ENCODE measurements at regions not wholly inside any gene's neighbourhood (a gene's known extent, or its start where the extent isn't known, plus 50 kb on each side); places are given as distances from the start of the nearest gene placed in this dataset.

DNA sequence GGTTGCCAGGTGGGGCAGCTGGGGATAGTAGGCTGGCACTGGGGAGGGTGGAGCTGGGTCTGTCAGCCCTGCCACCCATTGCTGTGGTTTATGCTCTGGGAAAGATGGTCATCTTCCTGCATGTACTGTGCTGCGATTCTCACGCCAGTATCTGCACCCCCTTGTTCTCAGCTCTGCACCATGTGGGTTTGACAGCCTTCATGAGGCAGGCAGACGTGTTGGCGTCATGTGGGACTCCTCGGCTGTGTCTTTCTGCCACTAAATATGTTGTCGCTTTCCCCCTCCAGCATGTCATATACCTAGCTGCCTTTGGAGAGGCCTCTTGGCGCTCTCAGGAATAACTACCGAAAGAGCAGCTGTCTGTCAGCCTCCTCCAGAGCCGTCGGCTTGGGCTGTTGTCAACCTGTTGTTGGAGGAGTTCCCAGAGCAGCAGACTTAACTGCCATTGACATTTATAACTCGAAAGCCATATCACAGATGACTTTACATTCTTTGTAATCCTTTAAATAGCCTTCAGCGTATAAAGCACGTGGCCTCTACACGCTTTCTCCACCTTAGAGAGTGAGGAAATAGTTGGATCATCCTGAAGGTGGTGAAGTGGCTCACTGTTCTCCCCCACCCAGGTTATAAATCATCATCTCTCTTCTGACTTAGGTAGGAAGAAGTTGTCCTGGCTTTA, 80.4 kb upstream of the MGAT5 start:
- Mint-ChIP-seq H3K9me3 (peaks cover 3% of the 10 kb centered on the region), H3K4me3 (no peak overlapping the region), H3K27me3 (no peaks in the 10 kb centered on the region), H3K27ac (no peak overlapping the region), H3K4me1 (peaks cover 90% of the 10 kb centered on the region), H3K36me3 (peaks cover 4% of the 10 kb centered on the region)

DNA sequence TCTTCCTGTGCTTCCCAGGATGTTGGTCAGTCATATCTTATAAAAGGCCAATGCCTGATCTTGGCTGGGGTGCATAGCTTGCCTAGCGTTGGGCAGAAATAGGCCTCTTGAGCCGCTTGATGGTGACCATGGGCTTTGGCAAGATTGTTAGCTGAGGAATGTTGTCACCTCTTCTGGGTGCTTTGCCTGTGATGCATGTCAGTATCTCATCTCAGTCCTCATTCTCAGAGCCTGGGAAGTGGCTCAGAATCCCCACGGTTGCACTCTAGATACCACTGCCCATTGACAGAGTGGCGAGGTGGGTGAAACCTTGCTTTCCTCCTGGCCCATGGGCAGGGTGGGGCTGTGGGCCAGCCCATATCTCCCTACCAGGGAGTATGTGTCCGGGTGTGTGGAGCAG, 79.2 kb upstream of the MGAT5 start:
- peaks cover 2% of the 10 kb centered on the region for H3K36me3 Mint-ChIP-seq
- peaks cover 90% of the 10 kb centered on the region for H3K4me1 Mint-ChIP-seq
- H3K9me3 Mint-ChIP-seq: no peaks in the 10 kb centered on the region
- H3K27ac Mint-ChIP-seq: peak overlapping the region; percentile 55
- H3K4me3 Mint-ChIP-seq: no peak overlapping the region
- H3K27me3 Mint-ChIP-seq: no peaks in the 10 kb centered on the region

DNA sequence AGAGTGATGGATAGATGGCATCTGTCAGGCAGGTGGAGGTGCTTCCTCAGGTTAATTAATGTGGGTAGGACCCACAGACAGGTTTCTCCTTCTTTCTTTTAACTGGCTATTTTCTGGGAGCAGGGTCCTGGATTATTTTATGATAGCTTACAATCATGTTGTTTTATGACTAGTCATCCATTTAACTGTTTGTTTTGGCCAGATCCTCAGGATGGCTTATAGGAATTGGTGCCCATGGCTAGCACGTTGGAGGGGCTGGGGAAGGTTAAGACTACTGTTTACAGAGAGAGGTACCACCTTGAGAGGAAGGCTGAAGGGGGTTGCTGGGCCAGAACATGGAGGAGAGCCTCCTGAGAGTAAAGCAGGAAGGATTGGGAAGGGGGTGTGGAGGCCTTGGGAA, 78.0 kb upstream of the MGAT5 start:
- peaks cover 2% of the 10 kb centered on the region for H3K36me3 Mint-ChIP-seq
- peaks cover 91% of the 10 kb centered on the region for H3K4me1 Mint-ChIP-seq
- H3K4me3 Mint-ChIP-seq: no peak overlapping the region
- H3K9me3 Mint-ChIP-seq: no peaks in the 10 kb centered on the region
- H3K27ac Mint-ChIP-seq: peak overlapping the region; percentile 56
- no peaks in the 10 kb centered on the region for H3K27me3 Mint-ChIP-seq

DNA sequence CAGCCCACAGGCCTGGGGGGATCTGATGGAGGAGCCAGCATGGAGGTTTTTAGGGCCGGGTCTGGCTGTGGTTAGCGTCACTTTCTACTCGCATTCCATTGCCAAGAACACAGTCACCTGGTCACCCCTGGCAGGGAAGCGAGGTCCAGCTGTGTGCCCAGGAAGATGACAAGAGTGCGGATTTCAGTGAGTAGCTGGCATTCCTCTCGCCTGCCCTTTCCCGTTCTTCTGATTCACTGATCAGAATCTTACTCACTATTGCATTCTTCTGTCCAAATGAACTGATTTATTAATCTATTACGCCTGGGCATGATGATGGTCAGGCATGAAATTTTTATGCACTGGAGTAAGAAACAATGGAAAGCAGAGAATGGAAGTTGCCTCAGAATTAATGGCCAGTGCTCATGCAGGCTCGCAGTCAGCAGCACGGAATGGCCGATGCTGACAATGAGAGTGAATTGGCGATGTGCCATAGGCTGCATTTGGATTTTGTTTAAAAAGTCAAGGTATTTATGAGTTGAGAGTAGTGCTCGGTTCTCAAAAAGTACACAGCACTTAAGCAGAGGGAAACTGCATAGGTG, 76.4 kb upstream of the MGAT5 start:
- Mint-ChIP-seq H3K4me3 (no peak overlapping the region), H3K9me3 (no peaks in the 10 kb centered on the region), H3K4me1 (peaks cover 96% of the 10 kb centered on the region), H3K27ac (peak overlapping the region; percentile 91), H3K36me3 (no peaks in the 10 kb centered on the region), H3K27me3 (no peaks in the 10 kb centered on the region)

DNA sequence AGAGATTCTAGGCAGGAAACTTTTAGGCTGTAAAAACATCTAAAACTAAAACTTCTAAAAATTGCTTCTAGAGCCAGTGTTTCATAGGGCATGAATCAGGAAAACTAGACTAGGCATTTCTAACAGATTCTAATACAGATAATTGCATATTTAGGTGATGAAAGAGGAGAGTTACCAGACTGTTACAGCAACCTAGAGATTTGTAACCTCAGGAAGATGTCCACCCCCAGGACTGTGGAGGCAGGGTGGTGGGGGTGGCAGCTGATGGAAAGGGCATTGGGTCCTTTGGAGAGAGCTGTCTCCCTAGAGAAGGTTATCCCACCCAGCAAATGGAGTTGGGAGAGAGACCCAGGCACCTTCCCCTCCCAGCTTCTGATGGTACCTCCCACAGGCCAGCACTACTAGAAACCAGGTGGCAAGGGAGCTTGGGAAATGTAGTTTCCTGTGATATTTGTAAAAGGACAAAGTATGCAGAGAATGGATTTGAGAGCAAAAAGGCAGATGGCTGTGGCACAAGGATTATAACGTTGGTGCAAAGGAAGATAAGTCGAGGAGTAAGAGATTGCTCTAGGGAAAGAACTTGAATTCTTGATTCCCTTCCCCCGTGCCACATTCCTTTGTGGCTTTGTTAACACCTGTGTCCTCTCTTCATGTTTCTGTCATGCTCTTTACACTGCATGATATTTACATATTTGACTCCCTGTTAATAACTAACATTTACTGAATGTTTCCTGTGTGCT, 75.6 kb upstream of the MGAT5 start:
- H3K27ac Mint-ChIP-seq: peak overlapping the region; percentile 72
- no peak overlapping the region for H3K4me3 Mint-ChIP-seq
- H3K4me1 Mint-ChIP-seq: peaks cover 93% of the 10 kb centered on the region
- H3K36me3 Mint-ChIP-seq: no peaks in the 10 kb centered on the region
- no peaks in the 10 kb centered on the region for H3K9me3 Mint-ChIP-seq
- H3K27me3 Mint-ChIP-seq: no peaks in the 10 kb centered on the region

DNA sequence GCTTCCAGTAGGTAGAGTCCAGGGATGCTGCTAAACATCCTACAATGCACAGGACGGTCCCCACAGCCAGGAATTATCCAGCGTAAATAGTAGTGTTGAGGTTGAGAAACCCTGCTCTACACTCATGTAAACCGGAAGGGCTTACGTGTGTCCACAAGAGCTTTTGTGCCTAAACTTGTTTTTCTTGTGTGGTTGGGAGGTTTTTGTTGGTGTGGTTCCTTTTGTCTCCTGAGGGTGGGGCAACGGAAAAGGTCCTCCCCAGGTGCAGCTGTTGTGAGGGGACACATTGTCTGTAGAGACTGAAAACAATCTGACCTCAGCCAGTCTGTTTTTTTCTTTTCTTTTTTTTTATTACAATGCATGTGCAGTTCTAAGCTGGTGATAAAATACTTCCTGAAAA, 72.7 kb upstream of the MGAT5 start:
- H3K27me3 Mint-ChIP-seq: no peaks in the 10 kb centered on the region
- peak overlapping the region; percentile 96 for H3K27ac Mint-ChIP-seq
- H3K4me1 Mint-ChIP-seq: peaks cover 92% of the 10 kb centered on the region
- H3K9me3 Mint-ChIP-seq: no peaks in the 10 kb centered on the region
- H3K4me3 Mint-ChIP-seq: no peak overlapping the region
- peaks cover 5% of the 10 kb centered on the region for H3K36me3 Mint-ChIP-seq

DNA sequence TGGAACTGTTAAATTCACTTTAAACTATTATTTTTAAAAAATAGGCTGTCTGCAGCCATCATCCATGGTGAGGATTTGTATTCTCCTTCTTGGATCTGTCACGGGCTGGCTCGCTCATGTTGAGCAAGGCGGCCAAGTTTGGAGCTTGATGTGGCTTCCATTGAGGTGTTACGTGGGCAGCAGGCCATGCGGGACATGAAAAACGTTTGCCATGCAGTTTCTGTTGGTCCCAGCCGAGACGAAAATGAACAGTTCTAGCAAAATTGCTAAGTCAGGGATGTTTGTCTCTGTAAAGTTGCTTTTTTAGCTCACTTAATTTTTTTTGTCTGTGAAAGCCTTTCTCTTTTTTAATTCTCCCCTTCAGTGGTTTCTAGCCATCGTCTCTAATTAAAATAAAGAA, 70.2 kb upstream of the MGAT5 start:
- peaks cover 5% of the 10 kb centered on the region for H3K36me3 Mint-ChIP-seq
- H3K4me1 Mint-ChIP-seq: peaks cover 90% of the 10 kb centered on the region
- H3K27ac Mint-ChIP-seq: no peak overlapping the region
- no peak overlapping the region for H3K4me3 Mint-ChIP-seq
- no peaks in the 10 kb centered on the region for H3K9me3 Mint-ChIP-seq
- H3K27me3 Mint-ChIP-seq: no peaks in the 10 kb centered on the region

DNA sequence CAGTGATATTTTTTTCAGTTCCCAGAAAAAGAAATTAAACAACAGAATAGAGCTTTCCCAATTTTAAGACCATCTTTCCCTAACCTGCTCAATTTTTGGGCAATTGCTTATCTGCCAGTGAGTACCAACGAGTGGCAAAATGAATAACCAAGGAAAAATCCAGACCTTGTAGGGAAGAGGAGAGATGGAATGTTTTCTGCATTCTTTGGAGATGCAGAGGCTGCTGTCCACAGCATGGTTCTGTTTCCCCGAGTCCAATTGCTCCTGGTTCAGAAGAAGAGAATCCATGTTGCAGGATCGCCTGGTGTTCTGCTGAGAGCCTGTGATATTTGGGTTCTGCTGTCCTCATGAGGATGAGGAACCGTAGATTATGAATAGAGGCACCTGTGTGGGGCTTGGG, 68.2 kb upstream of the MGAT5 start:
- H3K27ac Mint-ChIP-seq: no peak overlapping the region
- no peaks in the 10 kb centered on the region for H3K9me3 Mint-ChIP-seq
- peaks cover 84% of the 10 kb centered on the region for H3K4me1 Mint-ChIP-seq
- H3K4me3 Mint-ChIP-seq: no peak overlapping the region
- H3K36me3 Mint-ChIP-seq: peaks cover 9% of the 10 kb centered on the region
- H3K27me3 Mint-ChIP-seq: no peaks in the 10 kb centered on the region

DNA sequence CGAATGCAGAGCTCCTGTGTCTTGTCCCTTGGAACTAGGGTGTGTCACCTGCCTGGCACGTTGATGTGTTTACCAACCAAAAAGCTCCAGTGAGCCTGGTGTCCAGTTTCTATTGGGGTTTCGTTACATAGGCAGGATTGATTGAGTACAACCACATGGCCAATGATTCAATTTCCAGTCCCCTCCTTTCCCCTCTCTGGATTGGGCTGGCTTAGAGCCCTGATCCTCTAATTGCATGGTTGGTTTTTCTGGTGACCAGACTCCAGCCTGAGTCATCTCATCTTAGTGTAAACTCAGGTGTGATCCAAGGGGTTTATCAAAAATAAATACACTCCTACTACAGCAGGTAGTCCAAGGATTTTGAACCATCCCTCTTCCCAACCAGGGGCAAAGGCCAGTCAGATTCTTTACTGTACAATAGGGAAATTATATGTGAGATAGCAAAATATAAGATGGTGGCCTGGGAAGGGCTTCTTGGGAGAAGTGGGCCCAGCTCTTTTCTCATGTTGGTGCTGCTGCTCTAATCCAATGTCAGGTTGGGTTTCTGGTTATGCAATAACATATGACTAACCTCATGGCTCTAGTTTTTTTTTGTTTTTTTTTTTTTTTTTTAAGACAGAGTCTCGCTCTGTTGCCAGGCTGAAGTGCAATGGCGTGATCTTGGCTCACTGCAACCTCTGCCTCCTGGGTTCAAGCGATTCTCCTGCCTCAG, 64.7 kb upstream of the MGAT5 start:
- Mint-ChIP-seq H3K4me1 (peaks cover 63% of the 10 kb centered on the region), H3K36me3 (peaks cover 15% of the 10 kb centered on the region), H3K27me3 (no peaks in the 10 kb centered on the region), H3K9me3 (peaks cover 5% of the 10 kb centered on the region), H3K27ac (no peak overlapping the region), H3K4me3 (no peak overlapping the region)

DNA sequence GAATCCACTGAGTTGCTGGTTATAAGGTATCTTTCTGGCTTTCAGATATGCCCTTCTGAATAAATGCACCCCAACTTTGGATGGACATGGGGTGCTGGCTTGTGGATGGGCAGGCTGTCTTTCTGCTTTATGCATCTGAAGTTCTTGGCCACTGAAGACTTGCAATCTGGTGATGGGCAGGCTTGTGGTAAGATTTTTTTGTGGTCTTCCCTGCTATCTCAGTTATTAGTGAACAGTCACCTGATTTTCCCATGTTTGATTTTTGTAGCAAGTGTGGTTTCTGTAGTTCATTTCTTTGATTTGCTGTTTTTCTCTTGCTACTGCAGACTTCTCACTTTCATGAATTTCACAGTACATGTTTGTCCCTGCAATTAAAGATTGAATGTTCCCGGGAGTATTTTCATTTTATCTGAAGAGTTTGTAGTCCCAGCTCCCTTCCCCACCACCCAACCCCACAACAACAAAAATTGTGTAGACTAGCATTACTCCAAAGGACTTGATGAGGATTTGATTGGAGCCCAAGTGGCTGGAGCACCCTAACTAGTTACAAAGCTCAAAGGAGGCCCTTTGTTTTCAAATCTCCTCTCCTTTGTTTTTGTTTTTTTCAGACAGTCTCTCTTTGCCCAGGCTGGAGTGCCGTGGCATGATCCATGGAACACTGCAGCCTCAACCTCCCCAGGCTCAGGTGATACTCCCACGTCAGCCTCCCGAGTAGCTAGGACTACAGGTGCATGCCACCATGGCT, 63.6 kb upstream of the MGAT5 start:
- Mint-ChIP-seq H3K4me1 (peaks cover 63% of the 10 kb centered on the region), H3K9me3 (peaks cover 5% of the 10 kb centered on the region), H3K4me3 (no peak overlapping the region), H3K36me3 (peaks cover 15% of the 10 kb centered on the region), H3K27ac (peak overlapping the region; percentile 80), H3K27me3 (no peaks in the 10 kb centered on the region)

DNA sequence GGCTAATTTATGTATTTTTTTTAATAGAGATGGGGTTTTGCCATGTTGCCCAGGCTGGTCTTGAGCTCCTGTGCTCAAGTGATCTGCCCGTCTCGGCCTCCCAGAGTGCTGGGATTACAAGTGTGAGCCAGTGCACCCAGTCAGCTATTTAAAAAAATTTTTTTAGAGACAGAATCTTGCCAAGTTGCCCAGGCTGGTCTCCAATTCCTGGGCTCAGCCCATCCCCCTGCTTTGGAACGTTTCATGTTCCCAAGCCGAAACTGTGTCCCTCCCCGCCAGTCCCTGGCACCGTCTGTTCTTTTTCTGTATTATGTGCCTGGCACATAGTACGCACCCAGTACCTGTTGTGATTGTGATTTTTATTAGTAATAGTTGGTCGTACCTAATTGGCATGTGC, 63.1 kb upstream of the MGAT5 start:
- Mint-ChIP-seq H3K27me3 (no peaks in the 10 kb centered on the region), H3K4me1 (peaks cover 65% of the 10 kb centered on the region), H3K9me3 (peaks cover 5% of the 10 kb centered on the region), H3K27ac (no peak overlapping the region), H3K36me3 (peaks cover 15% of the 10 kb centered on the region), H3K4me3 (no peak overlapping the region)

DNA sequence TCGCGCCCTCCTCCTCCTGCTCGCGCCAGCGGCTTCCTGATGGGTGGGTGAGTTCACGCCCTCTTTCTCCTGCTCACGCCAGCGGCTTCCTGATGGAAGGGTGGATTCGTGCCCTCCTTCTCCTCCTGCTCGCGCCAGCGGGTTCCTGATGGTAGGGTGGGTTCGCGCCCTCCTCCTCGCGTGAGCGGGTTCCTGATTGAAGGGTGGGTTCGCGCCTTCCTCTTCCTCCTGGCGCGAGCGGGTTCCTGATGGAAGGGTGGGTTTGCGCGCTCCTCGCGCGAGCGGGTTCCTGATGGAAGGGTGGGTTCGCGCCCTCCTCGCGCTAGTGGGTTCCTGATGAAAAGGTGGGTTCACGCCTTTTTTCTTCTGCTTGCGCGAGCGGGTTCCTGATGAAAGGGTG, 62.0 kb upstream of the MGAT5 start:
- Mint-ChIP-seq H3K4me1 (peaks cover 64% of the 10 kb centered on the region), H3K4me3 (no peak overlapping the region)

DNA sequence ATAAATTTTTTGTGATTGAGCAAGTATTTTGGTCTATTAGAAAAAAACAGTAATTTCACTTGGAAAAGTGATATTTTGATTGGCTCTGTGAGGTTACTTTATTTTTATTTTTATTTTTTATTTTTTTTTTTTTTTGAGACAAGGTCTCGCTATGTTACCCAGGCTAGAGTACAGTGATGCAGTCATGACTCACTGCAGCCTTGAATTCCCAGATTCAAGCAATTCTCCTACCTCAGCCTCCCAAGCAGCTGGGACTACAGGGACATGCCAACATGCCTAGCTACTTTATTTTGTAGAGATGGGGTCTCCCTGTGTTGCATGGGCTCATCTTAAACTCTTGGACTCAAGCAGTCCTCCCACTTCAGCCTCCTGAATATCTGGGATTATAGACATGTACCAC, 60.9 kb upstream of the MGAT5 start:
- Mint-ChIP-seq H3K27me3 (no peaks in the 10 kb centered on the region), H3K36me3 (peaks cover 12% of the 10 kb centered on the region), H3K9me3 (peaks cover 5% of the 10 kb centered on the region), H3K4me3 (no peak overlapping the region), H3K4me1 (peaks cover 68% of the 10 kb centered on the region), H3K27ac (no peak overlapping the region)

More for the DNA sequence above, 62.0 kb upstream of the MGAT5 start:
- Mint-ChIP-seq H3K27me3 (no peaks in the 10 kb centered on the region), H3K27ac (no peak overlapping the region), H3K9me3 (peaks cover 5% of the 10 kb centered on the region), H3K36me3 (peaks cover 12% of the 10 kb centered on the region)

DNA sequence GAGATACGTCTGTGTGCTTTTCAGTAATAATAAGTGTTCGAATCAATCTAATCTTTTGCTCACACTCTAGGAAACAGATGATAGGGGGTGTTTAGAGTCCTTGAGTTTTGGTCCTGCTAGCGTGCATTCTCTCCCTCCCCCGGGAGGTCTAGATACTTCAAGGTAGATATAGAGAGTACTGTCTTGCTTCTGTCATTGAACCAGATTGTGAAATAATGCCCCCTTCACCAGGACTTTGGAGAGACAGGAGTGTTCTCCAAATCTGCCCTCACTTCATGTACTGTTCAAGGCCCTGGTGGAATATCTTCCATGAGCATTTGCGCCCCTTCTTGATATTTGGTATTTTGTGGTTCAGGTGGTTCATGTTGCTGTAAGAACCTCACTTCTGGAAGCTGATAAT, 59.4 kb upstream of the MGAT5 start:
- peaks cover 5% of the 10 kb centered on the region for H3K9me3 Mint-ChIP-seq
- no peak overlapping the region for H3K27ac Mint-ChIP-seq
- no peaks in the 10 kb centered on the region for H3K27me3 Mint-ChIP-seq
- peaks cover 12% of the 10 kb centered on the region for H3K36me3 Mint-ChIP-seq
- H3K4me1 Mint-ChIP-seq: peaks cover 72% of the 10 kb centered on the region
- no peak overlapping the region for H3K4me3 Mint-ChIP-seq

DNA sequence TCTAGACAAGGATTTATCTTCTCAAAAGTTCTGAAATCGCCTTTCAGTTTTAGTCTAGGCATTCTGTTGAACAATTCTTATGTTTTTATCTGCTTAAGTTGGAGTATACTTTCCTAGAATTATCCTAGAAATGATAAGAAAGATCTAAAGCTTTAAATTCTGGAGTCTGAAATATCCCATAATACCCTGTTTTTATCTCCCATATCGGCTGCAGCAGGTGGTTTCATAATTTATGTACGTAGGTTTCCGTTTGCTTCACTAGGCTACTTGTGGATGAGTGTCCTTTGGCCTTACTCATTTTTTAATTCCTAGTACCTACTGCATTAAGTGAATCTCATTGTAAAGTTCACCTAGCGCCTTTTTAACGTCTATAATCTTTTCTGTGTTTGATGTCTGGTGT, 58.5 kb upstream of the MGAT5 start:
- H3K9me3 Mint-ChIP-seq: peaks cover 5% of the 10 kb centered on the region
- peak overlapping the region; percentile 84 for H3K27ac Mint-ChIP-seq
- peaks cover 71% of the 10 kb centered on the region for H3K4me1 Mint-ChIP-seq
- H3K27me3 Mint-ChIP-seq: no peaks in the 10 kb centered on the region
- peaks cover 8% of the 10 kb centered on the region for H3K36me3 Mint-ChIP-seq
- H3K4me3 Mint-ChIP-seq: peak overlapping the region; percentile 21
